ENCODE measurements at regions not wholly inside any gene's neighbourhood (a gene's known extent, or its start where the extent isn't known, plus 50 kb on each side); places are given as distances from the start of the nearest gene placed in this dataset.

GRCh38 chr4:100569196-100569595 is 51.4 kb upstream of the EMCN start:
- TF ChIP-seq CTCF (conservative IDR thresholded peaks at IDR 0.05) (no peak), ZFX (IDR thresholded peaks at IDR 0.05) (no peak)
